Breast epithelium (tissue), 3 donors: ENCODE measurements at regions not wholly inside any gene's neighbourhood (a gene's known extent, or its start where the extent isn't known, plus 50 kb on each side); places are given as distances from the start of the nearest gene placed in this dataset.

Experiments used
- CTCF ChIP-seq, 3 donors: fragments of 450-650 bp; IDR thresholded peaks; one replicate each; pipeline ENCODE4 v1.5.1; 2016 to 2017; ENCODE audit warnings: antibody characterized with exemption in 3 of 3, mild to moderate bottlenecking in 3 of 3, moderate library complexity in 3 of 3
- POLR2A ChIP-seq: fragments of 450-650 bp; IDR thresholded peaks from one replicate; pipeline ENCODE4 v1.6.1; 2016; ENCODE audit warnings: antibody characterized with exemption, mild to moderate bottlenecking, moderate library complexity
- POLR2AphosphoS5 ChIP-seq, 3 donors: sonication (generic); formaldehyde crosslinking; IDR thresholded peaks; one replicate each; pipeline ENCODE4 v1.6.1; 2017; ENCODE audit warnings: antibody characterized with exemption in 3 of 3

- TF ChIP-seq CTCF (IDR thresholded peaks at IDR 0.05) (no peak), POLR2AphosphoS5 (IDR thresholded peaks at IDR 0.05) (no peak), POLR2A (no peak)
These were observed 161.5 kb downstream of the NXNL2 start for GRCh38 chr9:88696501-88696900.
